GM19438 (cell line): ENCODE measurements at regions not wholly inside any gene's neighbourhood (a gene's known extent, or its start where the extent isn't known, plus 50 kb on each side); places are given as distances from the start of the nearest gene placed in this dataset.

ENCODE experiments used
- ATAC-seq: cut with Tn5 transposase; IDR thresholded peaks from one replicate; pipeline ENCODE4 v1.9.1; 2021; ENCODE audit warnings: low read depth; ENCODE audit not compliant: unreplicated experiment

- ATAC-seq, result no peak
Observed at GRCh38 chr18:77716282-77716681, 466.6 kb downstream of the GALR1 start.

DNA sequence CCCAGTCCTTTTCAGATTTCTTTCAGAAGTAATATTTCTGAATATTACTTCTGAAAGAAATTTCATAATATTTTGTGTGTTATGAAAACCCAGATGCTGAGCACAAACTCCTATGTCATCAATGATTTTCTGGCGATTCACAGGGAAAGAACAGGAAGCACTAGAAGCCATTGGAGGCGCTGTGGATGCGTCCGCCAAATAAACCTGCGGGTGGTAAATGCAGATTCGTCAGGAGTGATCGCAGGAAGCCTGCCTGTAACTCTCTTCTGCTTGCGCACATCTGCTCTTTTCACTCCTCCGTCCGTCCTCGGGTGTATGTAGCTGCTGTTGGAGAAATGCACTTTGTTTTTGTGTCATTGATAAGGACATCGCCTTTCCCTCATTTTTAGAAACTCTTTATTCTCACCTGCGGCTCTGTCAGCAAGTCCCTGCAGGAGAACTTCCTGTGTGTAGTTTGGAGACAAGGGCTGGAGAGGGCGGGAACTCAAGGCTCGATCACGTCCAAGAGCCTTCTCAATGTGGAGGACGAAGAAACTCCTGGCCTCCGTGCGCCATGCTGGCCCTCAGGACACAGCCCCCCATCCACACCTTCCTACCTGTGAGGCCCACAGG, 483.8 kb downstream of the GALR1 start:
- ATAC-seq, result no peak

- ATAC-seq, result no peak
Observed at GRCh38 chr18:77736842-77737241, 487.2 kb downstream of the GALR1 start.

DNA sequence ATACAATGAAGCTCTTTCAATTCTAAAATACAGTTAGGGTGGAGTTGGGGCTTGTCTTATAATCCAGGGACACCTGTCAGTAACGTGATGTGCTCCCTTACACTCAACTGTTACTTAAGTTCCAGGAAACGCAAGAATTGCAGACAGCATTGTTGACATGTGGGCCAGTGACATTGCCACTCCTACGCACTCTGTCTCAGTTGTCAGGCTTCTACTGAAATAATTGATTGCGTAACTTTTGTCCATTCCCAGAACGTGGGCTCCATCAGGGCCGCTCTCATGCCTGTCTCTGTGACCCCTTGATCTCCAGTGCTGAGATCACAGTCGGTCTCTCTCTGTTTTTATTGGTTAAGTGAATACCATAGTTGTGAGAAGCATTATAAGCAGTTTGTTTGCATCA, 487.8 kb downstream of the GALR1 start:
- ATAC-seq, result no peak

DNA sequence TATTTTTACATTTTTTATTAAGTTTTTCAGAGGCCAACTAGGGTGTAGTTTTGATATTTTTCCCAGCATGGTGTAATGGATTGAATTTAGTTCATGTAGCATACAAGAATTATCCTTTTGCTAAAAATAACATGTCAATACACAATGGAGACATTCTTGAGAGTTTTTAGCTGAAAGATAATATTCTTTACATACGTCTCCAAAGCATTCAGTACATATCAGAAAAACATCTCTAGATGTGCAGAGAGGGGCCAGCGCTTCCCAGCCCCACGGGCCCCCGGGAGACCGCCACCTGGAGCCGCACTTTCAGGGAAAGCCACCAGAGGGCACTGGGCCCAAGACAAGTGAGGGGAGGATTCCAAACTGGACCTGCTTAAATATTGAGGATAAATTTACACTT, 499.4 kb downstream of the GALR1 start:
- ATAC-seq, result no peak

DNA sequence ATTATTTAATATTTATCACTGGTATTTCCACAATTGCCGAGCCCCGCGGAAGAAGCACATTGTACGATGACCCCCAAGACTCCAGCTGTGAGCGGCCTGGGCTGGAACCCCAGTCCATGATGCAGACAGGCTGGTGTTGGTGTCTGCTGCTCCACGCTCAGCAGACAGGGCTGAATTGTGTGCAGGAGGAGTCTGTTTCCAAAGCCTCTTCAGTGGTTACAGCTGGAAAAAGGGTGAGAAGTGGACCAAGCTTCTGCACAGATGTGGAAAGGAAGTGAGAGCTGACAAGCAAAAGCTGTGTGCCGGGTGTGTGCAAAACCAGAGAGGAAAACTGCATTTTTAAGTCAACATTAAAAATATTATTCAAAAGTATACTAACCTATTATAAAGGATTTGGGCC, 500.4 kb downstream of the GALR1 start:
- no peak for ATAC-seq

GRCh38 chr18:77754475-77755044, 504.9 kb downstream of the GALR1 start:
- no peak for ATAC-seq

DNA sequence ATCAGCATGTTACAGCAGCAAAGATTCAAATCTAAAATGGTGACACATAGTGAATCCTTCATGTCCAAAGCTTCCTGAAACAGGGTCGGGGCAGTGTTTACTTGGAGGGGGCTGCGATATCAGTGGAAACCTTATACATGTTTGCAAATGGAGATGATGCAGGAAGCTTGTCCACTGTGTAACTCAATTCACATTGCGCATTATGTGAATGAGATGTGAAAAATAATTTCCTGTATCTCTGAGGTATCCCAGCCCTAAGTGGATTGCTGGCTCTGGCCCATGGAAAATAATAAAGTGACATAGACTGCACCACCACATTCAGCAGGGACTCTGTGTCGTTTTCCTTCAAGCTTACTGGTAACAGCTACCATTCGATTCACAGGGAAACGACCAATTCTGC, 505.5 kb downstream of the GALR1 start:
- no peak for ATAC-seq

GRCh38 chr18:77761332-77761731, 511.7 kb downstream of the GALR1 start:
- no peak for ATAC-seq

- no peak for ATAC-seq
Observed at GRCh38 chr18:77762014-77762413, 512.4 kb downstream of the GALR1 start.

- no peak for ATAC-seq
Observed at GRCh38 chr18:77762642-77763041, 513.0 kb downstream of the GALR1 start.

- no peak for ATAC-seq
Observed at GRCh38 chr18:77763530-77764145, 514.0 kb downstream of the GALR1 start.

- ATAC-seq, result no peak
Observed at GRCh38 chr18:77765468-77765867, 515.8 kb downstream of the GALR1 start.

DNA sequence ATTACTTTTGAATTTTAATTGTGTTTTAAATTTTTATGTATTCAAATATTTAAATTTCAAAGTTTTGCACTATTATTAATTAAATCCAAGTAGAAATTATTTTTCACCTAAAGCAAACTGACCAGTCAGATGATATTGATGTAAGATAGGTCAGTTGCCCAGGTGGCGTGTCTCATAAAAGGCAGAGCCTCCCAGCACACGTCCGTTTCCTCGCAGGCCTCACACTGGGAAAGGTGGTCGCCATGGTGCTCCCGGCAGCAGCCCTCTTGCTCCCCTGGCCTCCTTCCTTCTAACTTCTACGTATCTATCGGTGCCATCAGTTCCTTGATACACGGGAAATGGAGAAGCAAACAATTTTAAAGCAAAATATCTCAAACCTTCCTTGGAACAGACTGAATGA, 516.8 kb downstream of the GALR1 start:
- ATAC-seq, result no peak

- ATAC-seq, result no peak
Observed at GRCh38 chr18:77772177-77772576, 522.5 kb downstream of the GALR1 start.

DNA sequence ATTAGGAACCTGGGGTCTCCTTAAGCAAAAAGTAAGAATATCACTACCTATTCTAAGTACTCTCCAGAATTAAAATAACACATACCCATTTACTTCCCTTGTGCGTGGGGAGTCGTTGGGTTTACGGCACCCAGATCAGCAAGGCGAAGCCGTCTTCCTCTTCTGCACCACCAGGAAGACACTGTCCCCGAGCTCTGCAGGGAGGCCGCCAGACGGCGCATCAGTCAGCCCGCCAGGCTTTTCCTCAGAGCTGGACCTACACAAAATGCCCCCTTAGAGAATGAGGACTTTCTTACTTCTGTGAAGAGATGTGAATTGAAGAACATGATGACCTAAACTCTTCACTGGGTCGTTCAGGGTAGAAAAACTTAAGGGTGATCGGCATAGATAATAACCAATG, 526.5 kb downstream of the GALR1 start:
- ATAC-seq, result no peak

DNA sequence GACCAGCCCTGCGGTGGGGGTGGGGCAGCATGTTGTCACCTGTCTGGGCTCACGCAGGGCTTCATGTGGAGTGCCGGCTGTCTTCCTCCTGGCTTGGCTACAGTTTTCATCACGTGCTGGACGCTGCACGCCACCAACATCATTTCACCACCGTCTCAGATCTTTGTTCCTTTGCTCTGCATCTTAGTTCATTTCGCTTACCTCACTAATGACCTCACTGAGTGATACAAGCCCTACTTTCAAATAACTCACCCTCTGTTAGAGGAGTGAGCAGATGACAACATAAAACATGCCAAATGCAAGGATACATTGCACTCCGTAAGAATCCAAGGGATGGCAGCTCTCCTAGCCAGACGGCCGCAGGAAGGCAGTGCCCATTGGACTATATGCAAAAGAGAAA, 527.5 kb downstream of the GALR1 start:
- no peak for ATAC-seq

DNA sequence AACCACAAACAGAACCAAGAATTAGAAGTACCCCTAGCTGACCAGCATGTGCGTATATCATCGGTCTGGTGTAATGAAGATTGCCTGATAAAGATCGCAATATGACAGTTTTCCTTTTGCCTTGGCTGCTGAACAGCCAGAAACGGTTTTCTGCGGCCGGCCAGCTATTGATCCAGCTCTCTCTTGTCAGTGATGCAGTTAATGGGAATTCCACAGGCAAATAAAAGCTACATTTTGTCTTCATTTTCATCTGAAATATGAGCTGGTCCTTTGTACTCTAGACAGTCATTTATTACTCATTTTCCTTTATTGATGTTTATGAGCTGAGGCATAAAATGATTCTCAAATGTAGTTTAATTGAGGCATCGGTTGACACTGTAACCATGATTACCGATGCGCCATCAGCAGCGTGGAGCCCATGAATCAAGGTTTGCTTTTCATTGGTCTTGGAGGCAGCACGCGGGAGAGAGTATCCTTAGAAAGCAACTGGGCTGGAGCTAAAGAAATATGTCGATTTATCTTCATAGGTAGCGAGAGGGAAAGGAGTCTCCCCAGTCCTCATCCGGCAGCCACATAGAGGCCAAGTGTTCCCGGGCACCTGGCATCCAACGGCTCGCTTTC, 535.2 kb downstream of the GALR1 start:
- ATAC-seq, result no peak

GRCh38 chr18:77785415-77785975, 535.8 kb downstream of the GALR1 start:
- no peak for ATAC-seq

GRCh38 chr18:77803024-77803423, 553.4 kb downstream of the GALR1 start:
- ATAC-seq, result no peak

DNA sequence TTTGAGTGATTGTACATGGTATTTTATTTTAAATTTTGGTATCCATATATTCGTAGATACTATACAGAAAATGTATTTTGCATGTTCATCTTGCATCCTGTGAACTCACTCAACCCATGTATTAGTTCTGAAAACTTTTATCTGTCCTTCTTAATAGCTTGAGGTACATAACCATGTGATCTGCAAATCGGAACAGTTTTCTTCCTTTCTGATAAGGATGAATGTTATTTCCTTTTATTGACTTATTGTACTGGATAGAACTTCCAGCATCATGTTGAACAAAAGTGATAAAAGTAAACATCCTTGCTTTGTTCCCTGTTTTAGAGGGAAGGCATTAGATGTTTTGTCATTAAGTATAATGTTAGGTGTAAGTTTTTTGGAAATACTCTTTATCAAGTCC, 554.7 kb downstream of the GALR1 start:
- ATAC-seq, result no peak

DNA sequence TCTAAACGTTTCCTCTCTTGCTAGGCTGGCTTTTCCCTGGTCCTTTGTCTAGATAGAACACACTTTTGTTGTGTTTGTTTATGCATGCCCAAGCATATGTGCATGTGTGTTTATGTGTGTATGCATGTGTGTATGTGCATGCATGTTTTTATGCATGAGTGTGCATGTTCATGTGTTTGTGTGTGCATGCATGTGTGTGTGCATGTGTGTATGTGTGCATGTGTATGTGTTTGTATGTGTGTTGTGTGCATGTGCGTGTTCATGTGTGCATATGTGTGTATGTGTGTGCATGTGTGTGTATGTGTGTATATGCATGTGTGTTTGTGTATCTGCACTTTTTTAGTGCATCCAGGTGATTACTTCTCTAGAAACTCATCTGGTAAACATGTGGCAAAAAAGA, 558.0 kb downstream of the GALR1 start:
- ATAC-seq, result no peak
